Left hindlimb (tissue), 1 donor: ENCODE measurements at regions not wholly inside any gene's neighbourhood (a gene's known extent, or its start where the extent isn't known, plus 50 kb on each side); places are given as distances from the start of the nearest gene placed in this dataset.

Source experiments
- DNase-seq: peaks from one replicate; pipeline ENCODE4 v3.0.0-alpha.2; 2018

- DNase-seq = no peak
Observed at GRCh38 chr5:156149213-156149612, 177.8 kb upstream of the SGCD start.

GRCh38 chr5:156153602-156154001 lies 173.4 kb upstream of the SGCD start:
- DNase-seq = no peak

GRCh38 chr5:156154757-156155156 lies 172.2 kb upstream of the SGCD start:
- DNase-seq = no peak

GRCh38 chr5:156155598-156155997 lies 171.4 kb upstream of the SGCD start:
- no peak for DNase-seq

GRCh38 chr5:156164306-156164705 lies 162.7 kb upstream of the SGCD start:
- no peak for DNase-seq

GRCh38 chr5:156169495-156169894 lies 157.5 kb upstream of the SGCD start:
- no peak for DNase-seq

- DNase-seq = no peak
Observed at GRCh38 chr5:156170351-156170961, 156.5 kb upstream of the SGCD start.

- DNase-seq = no peak
Observed at GRCh38 chr5:156174225-156174624, 152.7 kb upstream of the SGCD start.

GRCh38 chr5:156178117-156178516 lies 148.8 kb upstream of the SGCD start:
- no peak for DNase-seq

GRCh38 chr5:156181656-156182055 lies 145.3 kb upstream of the SGCD start:
- no peak for DNase-seq

- DNase-seq = no peak
Observed at GRCh38 chr5:156182174-156182967, 144.6 kb upstream of the SGCD start.

GRCh38 chr5:156186760-156187159 lies 140.2 kb upstream of the SGCD start:
- DNase-seq = no peak

- peak; percentile 34 for DNase-seq
Observed at GRCh38 chr5:156188016-156188415, 138.9 kb upstream of the SGCD start.

- no peak for DNase-seq
Observed at GRCh38 chr5:156189628-156190027, 137.3 kb upstream of the SGCD start.

- no peak for DNase-seq
Observed at GRCh38 chr5:156191547-156191946, 135.4 kb upstream of the SGCD start.

- no peak for DNase-seq
Observed at GRCh38 chr5:156197042-156197635, 129.8 kb upstream of the SGCD start.

GRCh38 chr5:156199045-156199444 lies 127.9 kb upstream of the SGCD start:
- DNase-seq = no peak

- DNase-seq = no peak
Observed at GRCh38 chr5:156200938-156201787, 125.8 kb upstream of the SGCD start.

GRCh38 chr5:156201788-156202403 lies 125.1 kb upstream of the SGCD start:
- no peak for DNase-seq

- DNase-seq = no peak
Observed at GRCh38 chr5:156208271-156208670, 118.7 kb upstream of the SGCD start.

- no peak for DNase-seq
Observed at GRCh38 chr5:156218367-156219158, 108.4 kb upstream of the SGCD start.

- no peak for DNase-seq
Observed at GRCh38 chr5:156219483-156220005, 107.4 kb upstream of the SGCD start.
